Duodenal mucosa (tissue), 2 donors: ENCODE measurements at regions not wholly inside any gene's neighbourhood (a gene's known extent, or its start where the extent isn't known, plus 50 kb on each side); places are given as distances from the start of the nearest gene placed in this dataset.
"Not testable (repeated sequence)": the region's sequence is repeated elsewhere in the genome, so short reads cannot be mapped to it uniquely, and the experiment has no call there.

ENCODE experiments used
- H3K27ac ChIP-seq: one replicate; pipeline ENCODE4 v1.7.0; 2013; ENCODE audit warnings: low read depth, low read length
- H3K27me3 ChIP-seq, 2 donors: one replicate each; pipeline ENCODE4 v1.7.0; 2013; ENCODE audit warnings: low read length in 2 of 2, control low read depth in 1 of 2; ENCODE audit not compliant: insufficient read depth in 2 of 2, control insufficient read depth in 1 of 2
- H3K36me3 ChIP-seq, 2 donors: one replicate each; pipeline ENCODE4 v1.7.0; 2013; ENCODE audit warnings: low read length in 2 of 2, control low read depth in 1 of 2; ENCODE audit not compliant: insufficient read depth in 2 of 2, control insufficient read depth in 1 of 2
- H3K4me1 ChIP-seq, 2 donors: one replicate each; pipeline ENCODE4 v1.7.0; 2013; ENCODE audit warnings: low read length in 2 of 2, control low read depth in 1 of 2; ENCODE audit not compliant: insufficient read depth in 2 of 2, control insufficient read depth in 1 of 2
- H3K4me3 ChIP-seq, 2 donors: one replicate each; pipeline ENCODE4 v1.7.0; 2013; ENCODE audit warnings: low read length in 2 of 2, low read depth in 1 of 2
- H3K9ac ChIP-seq, 2 donors: one replicate each; pipeline ENCODE4 v1.7.0; 2013; ENCODE audit warnings: low read length in 2 of 2, low read depth in 1 of 2
- H3K9me3 ChIP-seq, 2 donors: one replicate each; pipeline ENCODE4 v1.7.0; 2013; ENCODE audit warnings: low read length in 2 of 2, control low read depth in 1 of 2; ENCODE audit not compliant: control insufficient read depth in 1 of 2

DNA sequence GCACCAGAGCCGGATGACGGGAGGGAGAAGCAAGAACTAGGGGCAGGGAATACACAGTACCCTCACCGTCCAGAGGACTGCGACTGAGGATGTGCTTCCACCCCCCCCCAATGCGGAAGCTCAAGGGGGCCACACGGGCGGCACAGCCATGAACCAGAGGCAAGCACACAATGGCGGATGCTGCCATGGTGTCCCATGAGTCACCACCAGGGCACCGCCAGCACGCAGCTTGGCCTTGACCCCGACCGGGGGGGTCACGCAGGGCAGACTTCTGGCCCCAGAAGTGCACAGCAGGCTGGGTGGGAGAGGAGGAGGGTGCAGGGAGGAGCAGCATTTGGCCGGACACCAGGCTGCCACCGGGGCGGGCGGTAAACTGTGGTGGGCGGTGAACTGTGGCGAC, 83.5 kb upstream of the ZNF254 start:
- Histone ChIP-seq H3K9me3 (peaks cover 17 to 22% of the 10 kb centered on the region in 2 donors), H3K4me3 (no peak overlapping the region), H3K4me1 (no peaks in the 10 kb centered on the region), H3K27ac (no peak overlapping the region), H3K36me3 (no peaks in the 10 kb centered on the region), H3K27me3 (no peaks in the 10 kb centered on the region), H3K9ac (no peak overlapping the region)

- Histone ChIP-seq H3K27me3 (no peaks in the 10 kb centered on the region), H3K9ac (no peak overlapping the region), H3K4me3 (no peak overlapping the region), H3K4me1 (no peaks in the 10 kb centered on the region), H3K36me3 (no peaks in the 10 kb centered on the region), H3K27ac (no peak overlapping the region), H3K9me3 (peaks cover 20 to 21% of the 10 kb centered on the region in 2 donors)
Observed at GRCh38 chr19:24004166-24004565, 82.8 kb upstream of the ZNF254 start.

DNA sequence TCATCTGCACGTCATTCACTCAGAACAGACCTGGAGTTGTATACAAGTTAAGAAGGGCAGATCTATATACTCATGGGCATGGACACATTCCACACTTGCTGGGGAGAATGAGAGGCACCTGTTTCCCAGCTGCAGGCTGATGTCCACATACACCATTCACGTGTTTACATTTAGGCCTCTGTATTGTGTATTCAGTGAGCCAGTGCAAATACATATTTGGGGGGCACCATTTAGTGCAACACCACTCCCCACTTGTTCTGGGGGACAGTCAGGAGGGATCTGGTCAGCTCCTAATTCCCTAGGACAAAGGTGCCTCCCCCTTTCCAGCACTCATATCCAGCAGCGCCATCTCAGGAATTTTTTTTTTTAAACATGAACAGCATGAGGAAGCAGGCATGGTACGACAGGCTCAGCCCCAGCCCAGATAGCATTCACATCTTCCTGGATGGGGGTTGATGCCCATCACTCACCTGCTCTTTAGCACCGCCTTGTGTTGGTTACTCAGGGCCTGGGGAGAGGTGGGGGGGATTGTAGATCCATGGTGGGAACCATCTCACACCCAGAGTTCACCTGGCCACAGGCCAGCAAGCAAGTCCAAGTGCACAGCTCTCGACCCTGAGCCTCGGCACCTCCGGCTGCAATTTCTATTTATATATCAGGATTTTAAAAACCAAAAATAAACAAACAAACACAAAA, 56.9 kb upstream of the ZNF254 start:
- no peaks in the 10 kb centered on the region for H3K36me3 ChIP-seq
- H3K9ac ChIP-seq: no peak overlapping the region
- peaks cover 9 to 10% of the 10 kb centered on the region in 2 donors for H3K4me1 ChIP-seq
- no peaks in the 10 kb centered on the region for H3K9me3 ChIP-seq
- no peak overlapping the region for H3K27ac ChIP-seq
- H3K27me3 ChIP-seq: no peaks in the 10 kb centered on the region
- no peak overlapping the region for H3K4me3 ChIP-seq

DNA sequence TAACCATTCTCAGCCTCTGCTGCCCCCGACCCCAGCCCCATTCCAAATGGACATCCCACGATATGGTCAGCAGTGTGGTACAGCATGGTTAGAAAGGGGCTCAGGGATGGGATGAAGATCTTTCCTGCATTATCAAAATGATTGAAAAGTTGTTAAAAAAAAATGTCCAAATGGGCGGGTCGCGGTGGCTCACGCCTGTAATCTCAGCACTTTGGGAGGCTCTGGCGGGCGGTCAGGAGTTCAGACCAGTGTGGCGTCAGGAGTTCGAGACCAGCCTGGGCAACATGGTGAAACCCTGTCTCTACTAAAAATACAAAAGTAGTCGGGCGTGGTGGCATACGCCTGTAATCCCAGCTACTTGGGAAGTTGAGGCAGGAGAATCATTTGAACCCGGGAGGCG, 54.3 kb upstream of the ZNF254 start:
- Histone ChIP-seq H3K27me3 (no peaks in the 10 kb centered on the region), H3K9me3 (peaks cover 0 to 2% of the 10 kb centered on the region in 2 donors), H3K36me3 (peaks cover 7 to 9% of the 10 kb centered on the region in 2 donors), H3K9ac (no peak overlapping the region), H3K4me3 (peak overlapping the region; percentile 92 to 93), H3K27ac (no peak overlapping the region), H3K4me1 (peaks cover 11% of the 10 kb centered on the region in 2 donors)

DNA sequence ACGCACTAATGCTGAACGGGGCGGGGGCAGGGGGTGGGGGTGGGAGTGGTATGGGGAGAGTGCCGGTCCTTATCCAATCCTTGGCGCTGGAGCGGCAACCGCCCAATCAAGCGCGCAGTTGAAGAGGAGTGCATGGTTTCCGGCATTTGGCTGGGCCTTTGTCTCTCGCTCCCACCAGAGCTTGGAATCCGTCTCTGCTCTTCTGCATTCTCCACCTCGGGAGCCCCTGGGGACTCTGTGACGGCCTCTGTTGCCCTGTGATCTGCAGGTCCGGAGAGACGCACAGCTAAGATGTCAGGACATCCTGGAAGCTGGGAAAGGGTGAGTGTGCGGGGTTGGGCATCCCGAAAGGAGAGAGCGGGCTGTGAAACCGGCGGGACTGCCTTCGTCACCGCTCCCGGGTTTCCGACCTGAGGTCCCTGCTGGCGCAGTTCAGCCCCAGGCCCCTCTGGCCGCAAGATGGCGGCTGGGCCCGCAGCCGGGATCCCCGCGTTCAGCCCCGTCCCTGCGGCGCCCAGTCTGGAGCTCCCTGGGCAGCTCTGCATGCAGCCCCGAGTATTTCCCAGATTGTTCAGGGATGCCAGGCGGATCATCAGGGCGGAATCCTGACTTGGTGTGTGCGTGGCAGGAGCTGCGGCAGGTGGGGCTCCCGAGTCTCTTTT, 53.6 kb upstream of the ZNF254 start:
- Histone ChIP-seq H3K9ac (peak overlapping the region; percentile 74 to 93), H3K4me3 (peak overlapping the region; percentile 92 to 93), H3K9me3 (peaks cover 0 to 2% of the 10 kb centered on the region in 2 donors), H3K27ac (peak overlapping the region; percentile 84), H3K4me1 (peaks cover 11% of the 10 kb centered on the region in 2 donors), H3K27me3 (no peaks in the 10 kb centered on the region), H3K36me3 (peaks cover 7 to 12% of the 10 kb centered on the region in 2 donors)

GRCh38 chr19:24033963-24034342, 53.0 kb upstream of the ZNF254 start:
- peak overlapping the region; percentile 92 to 93 for H3K4me3 ChIP-seq
- peak overlapping the region; percentile 74 to 93 for H3K9ac ChIP-seq
- peaks cover 11% of the 10 kb centered on the region in 2 donors for H3K4me1 ChIP-seq
- H3K9me3 ChIP-seq: peaks cover 0 to 5% of the 10 kb centered on the region in 2 donors
- H3K36me3 ChIP-seq: peaks cover 7 to 14% of the 10 kb centered on the region in 2 donors
- no peaks in the 10 kb centered on the region for H3K27me3 ChIP-seq
- peak overlapping the region; percentile 84 for H3K27ac ChIP-seq

DNA sequence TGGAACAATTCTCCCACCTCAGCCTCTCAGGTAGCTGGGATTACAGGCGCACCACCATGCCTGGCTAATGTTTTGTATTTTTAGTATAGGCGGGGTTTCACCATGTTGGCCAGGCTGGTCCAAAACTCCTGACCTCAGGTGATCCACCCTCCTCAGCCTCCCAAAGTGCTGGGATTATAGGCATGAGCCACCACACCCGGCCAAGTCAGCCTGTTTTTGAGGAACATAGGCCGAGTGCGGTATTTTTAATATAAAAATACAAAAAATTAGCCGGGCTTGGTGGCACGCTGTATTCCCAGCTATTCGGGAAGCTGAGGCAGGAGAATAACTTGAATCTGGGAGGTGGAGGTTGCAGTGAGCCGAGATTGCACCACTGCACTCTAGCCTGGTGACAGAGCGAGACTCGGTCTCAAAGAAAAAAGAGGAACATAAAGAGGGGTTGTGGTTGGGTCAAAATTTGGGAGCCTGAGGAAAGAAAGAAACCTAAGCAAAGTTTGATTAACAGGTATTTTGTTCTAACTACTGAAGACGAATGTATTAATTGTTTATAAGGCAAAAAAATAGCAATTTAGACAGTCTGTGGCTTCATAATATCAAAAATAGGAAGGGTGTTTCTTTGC, 51.6 kb upstream of the ZNF254 start:
- peaks cover 11% of the 10 kb centered on the region in 2 donors for H3K4me1 ChIP-seq
- H3K4me3 ChIP-seq: peak overlapping the region; percentile 53 to 93
- peaks cover 7 to 14% of the 10 kb centered on the region in 2 donors for H3K36me3 ChIP-seq
- H3K9me3 ChIP-seq, H3K9ac ChIP-seq, H3K27ac ChIP-seq, H3K27me3 ChIP-seq: not testable (repeated sequence)
